Esophagus squamous epithelium (tissue), 5 donors: ENCODE measurements at regions not wholly inside any gene's neighbourhood (a gene's known extent, or its start where the extent isn't known, plus 50 kb on each side); places are given as distances from the start of the nearest gene placed in this dataset.

Experiments
- DNase-seq: peaks from one replicate; lab custom pipeline; 2025; lab: John Stamatoyannopoulos, UW
- H3K27ac ChIP-seq, 4 donors: fragments of 200-600 bp; sonication (generic); one replicate each; pipeline ENCODE4 v1.5.1; 2016 to 2019; ENCODE audit warnings: mild to moderate bottlenecking in 1 of 4
- H3K27me3 ChIP-seq, 4 donors: fragments of 200-600 bp; sonication (generic); 1 replicate in 3 of 4; 2 replicates in 1 of 4; pipeline versions ENCODE4 v1.5.1 to v1.6.0; 2017 to 2021; ENCODE audit warnings: antibody characterized with exemption in 1 of 4
- H3K36me3 ChIP-seq, 3 donors: fragments of 200-600 bp; sonication (generic); one replicate each; pipeline ENCODE4 v1.5.1; 2016 to 2019
- H3K4me1 ChIP-seq, 3 donors: fragments of 200-600 bp; sonication (generic); one replicate each; pipeline ENCODE4 v1.5.1; 2017 to 2019
- H3K4me3 ChIP-seq, 4 donors: fragments of 200-600 bp; sonication (generic); 1 replicate in 3 of 4; 2 replicates in 1 of 4; pipeline ENCODE4 v1.5.1; 2016 to 2019; ENCODE audit warnings: mild to moderate bottlenecking in 2 of 4, moderate library complexity in 1 of 4
- H3K9me3 ChIP-seq, 3 donors: fragments of 200-600 bp; sonication (generic); one replicate each; pipeline ENCODE4 v1.5.1; 2016 to 2019
- POLR2A ChIP-seq, 4 donors: fragments of 450-650 bp; IDR thresholded peaks; one replicate each; pipeline ENCODE4 v1.6.1; 2017; ENCODE audit warnings: antibody characterized with exemption in 4 of 4, mild to moderate bottlenecking in 4 of 4, moderate library complexity in 3 of 4
- WGBS, 2 donors: methylation state at CpG; one replicate each; pipeline ENCODE4 v1.1.5; 2018; 5-methylcytosine and 5-hydroxymethylcytosine counted together
- intact Hi-C: fragments of 100-400 bp; cut with DNase I; formaldehyde crosslinking; loops from one replicate; pipeline ENCODE4 v1.15.0; 2022
- TF ChIP-seq, protein P1 (sequence below), 6 experiments: fragments of 450-650 bp in 4 of 6; fragments of 200-600 bp in 2 of 6; sonication (generic) in 2 of 6; IDR thresholded peaks; one replicate each; pipeline ENCODE4 v1.5.1; 2016 to 2019; ENCODE audit warnings: antibody characterized with exemption in 6 of 6, mild to moderate bottlenecking in 4 of 6, moderate library complexity in 4 of 6
- donor health status: DM: yes; HTN: yes; CAD: no.

DNA sequence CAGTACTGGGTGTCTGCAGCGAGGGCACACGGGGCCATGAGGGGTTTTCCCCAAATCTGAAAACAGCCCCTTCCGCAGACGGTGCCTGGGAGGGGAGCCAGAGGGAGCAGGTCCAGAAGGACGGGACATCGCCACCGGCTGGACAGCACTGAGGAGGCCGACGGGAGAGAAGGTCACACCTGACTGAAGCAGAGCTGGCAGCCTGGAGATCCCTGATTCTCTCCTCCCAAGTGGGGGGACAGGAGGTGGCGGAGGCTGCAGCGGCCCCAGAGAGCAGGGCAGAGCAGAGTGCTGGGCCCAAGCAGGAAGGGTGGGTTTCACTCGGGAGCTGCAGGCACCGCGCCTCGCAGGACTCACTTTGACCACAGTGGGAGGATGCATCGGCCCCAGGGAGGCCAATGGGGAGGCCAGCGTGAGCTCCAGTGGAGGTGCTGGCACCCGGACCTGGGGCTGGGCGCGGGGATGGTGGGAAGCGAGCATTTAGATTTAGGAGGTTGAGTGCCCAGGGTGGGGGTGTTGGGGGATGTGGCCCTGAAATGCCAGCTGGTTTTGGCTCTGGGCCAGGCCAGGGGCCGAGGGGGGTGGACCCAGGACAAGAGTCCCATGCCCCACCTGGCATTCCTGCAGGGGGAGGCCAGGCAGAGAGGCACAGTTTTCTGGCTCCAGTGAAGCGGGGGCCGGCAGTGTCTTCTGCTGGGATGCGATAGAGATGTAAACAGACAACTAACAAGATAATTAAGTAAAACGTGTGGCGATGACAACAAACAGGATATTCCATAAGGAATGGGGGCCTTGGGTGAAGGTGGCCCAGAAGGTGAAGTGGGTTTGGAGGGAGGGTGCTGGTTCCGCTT is 92.3 kb upstream of the FGF3 start:
- no peak for DNase-seq
- 57 to 68% methylated on average over 16 to 24 of the region's 28 CpGs for WGBS, 2 donors
- Histone ChIP-seq H3K4me3 (no peak overlapping the region), H3K36me3 (no peaks in the 10 kb centered on the region), H3K9me3 (no peaks in the 10 kb centered on the region), H3K27me3 (peaks cover 0 to 92% (median 0%) of the 10 kb centered on the region in 4 donors), H3K27ac (no peak overlapping the region), H3K4me1 (peaks cover 0 to 22% (median 12%) of the 10 kb centered on the region in 3 donors)
- TF ChIP-seq, protein P1, sequence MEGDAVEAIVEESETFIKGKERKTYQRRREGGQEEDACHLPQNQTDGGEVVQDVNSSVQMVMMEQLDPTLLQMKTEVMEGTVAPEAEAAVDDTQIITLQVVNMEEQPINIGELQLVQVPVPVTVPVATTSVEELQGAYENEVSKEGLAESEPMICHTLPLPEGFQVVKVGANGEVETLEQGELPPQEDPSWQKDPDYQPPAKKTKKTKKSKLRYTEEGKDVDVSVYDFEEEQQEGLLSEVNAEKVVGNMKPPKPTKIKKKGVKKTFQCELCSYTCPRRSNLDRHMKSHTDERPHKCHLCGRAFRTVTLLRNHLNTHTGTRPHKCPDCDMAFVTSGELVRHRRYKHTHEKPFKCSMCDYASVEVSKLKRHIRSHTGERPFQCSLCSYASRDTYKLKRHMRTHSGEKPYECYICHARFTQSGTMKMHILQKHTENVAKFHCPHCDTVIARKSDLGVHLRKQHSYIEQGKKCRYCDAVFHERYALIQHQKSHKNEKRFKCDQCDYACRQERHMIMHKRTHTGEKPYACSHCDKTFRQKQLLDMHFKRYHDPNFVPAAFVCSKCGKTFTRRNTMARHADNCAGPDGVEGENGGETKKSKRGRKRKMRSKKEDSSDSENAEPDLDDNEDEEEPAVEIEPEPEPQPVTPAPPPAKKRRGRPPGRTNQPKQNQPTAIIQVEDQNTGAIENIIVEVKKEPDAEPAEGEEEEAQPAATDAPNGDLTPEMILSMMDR (IDR thresholded peaks at IDR 0.05): no peak
- no peak for TF ChIP-seq POLR2A (IDR thresholded peaks at IDR 0.05)
- intact Hi-C loops: no loop called here

DNA sequence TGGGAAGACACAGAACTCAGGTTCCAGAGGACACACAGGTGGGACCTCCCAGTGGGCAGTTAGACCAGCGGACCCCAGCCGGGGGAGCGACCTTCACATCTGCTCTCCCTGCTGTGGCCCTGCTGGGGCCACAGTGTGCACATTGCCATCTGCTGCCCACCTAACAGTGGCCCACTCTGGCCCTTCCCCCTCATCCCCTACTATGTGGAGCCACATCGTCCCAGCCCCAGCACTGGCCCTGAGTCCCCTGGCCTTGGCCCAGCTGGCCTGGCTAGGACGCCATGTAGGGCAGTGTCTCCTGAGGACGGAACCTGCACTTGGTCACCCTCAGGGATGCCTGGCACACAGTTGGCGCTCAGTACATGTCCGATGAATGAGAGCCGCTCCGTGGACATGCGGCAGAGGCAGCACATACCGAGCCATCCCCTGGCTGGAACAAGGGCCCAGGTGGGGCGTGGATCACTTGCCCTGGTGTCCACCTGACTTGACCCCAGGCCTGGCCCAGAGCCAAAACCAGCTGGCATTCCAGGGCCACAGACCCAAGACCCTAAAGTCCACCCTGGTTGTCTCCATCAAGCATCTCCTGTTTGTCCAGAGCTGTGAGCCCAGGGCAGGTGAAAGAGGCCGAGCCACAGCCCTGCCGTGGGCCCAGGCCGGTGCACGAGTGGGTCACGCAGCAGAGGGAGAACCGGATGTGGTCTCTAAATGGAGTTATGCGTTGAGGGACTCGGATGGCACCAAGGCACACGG is 93.1 kb upstream of the FGF3 start:
- intact Hi-C loops: no loop called here
- H3K4me1 ChIP-seq: peaks cover 0 to 22% (median 12%) of the 10 kb centered on the region in 3 donors
- 86 to 94% methylated on average over 2 to 5 of the region's 22 CpGs for WGBS, 2 donors
- no peak for DNase-seq
- peaks cover 0 to 92% (median 0%) of the 10 kb centered on the region in 4 donors for H3K27me3 ChIP-seq
- H3K36me3 ChIP-seq: no peaks in the 10 kb centered on the region
- TF ChIP-seq, protein P1 (IDR thresholded peaks at IDR 0.05): no peak
- TF ChIP-seq POLR2A (IDR thresholded peaks at IDR 0.05): no peak
- no peaks in the 10 kb centered on the region for H3K9me3 ChIP-seq
- no peak overlapping the region for H3K27ac ChIP-seq
- H3K4me3 ChIP-seq: no peak overlapping the region

DNA sequence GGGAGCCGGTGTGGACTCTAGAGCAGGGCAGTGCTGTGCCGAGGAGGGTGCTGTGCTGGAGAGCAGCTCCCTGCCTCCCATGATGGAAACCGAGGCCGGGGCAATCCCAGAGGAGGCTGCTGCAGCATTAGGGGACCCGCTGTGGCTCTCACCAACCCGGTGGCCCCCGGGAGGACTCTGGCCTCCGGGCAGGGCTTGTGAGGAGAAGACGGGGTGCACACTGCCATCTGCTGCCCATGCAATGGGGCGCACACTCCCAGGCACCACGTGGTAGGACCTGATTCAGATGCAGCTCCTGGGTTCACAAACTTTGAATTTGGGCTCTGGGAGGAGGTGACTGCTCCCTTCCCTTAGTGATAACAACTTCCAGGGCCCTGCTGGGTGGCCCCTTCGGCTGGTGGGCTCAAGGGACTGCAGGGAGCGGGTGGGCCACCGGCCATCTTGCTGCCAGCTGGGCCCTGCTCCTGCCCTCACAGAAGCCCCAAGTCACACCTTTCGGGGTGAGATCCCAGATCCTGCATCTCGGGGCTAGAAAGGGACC is 93.8 kb upstream of the FGF3 start:
- no peak overlapping the region for H3K27ac ChIP-seq
- peaks cover 0 to 22% (median 12%) of the 10 kb centered on the region in 3 donors for H3K4me1 ChIP-seq
- H3K27me3 ChIP-seq: peaks cover 0 to 92% (median 0%) of the 10 kb centered on the region in 4 donors
- no peaks in the 10 kb centered on the region for H3K36me3 ChIP-seq
- no peak overlapping the region for H3K4me3 ChIP-seq
- intact Hi-C loops: no loop called here
- TF ChIP-seq, protein P1 (IDR thresholded peaks at IDR 0.05): peak in 5 of 6 experiments; percentile 26 to 59 (median 30)
- no peak for TF ChIP-seq POLR2A (IDR thresholded peaks at IDR 0.05)
- H3K9me3 ChIP-seq: no peaks in the 10 kb centered on the region
- 43 to 63% methylated on average over 3 to 8 of the region's 16 CpGs for WGBS, 2 donors
- no peak for DNase-seq

DNA sequence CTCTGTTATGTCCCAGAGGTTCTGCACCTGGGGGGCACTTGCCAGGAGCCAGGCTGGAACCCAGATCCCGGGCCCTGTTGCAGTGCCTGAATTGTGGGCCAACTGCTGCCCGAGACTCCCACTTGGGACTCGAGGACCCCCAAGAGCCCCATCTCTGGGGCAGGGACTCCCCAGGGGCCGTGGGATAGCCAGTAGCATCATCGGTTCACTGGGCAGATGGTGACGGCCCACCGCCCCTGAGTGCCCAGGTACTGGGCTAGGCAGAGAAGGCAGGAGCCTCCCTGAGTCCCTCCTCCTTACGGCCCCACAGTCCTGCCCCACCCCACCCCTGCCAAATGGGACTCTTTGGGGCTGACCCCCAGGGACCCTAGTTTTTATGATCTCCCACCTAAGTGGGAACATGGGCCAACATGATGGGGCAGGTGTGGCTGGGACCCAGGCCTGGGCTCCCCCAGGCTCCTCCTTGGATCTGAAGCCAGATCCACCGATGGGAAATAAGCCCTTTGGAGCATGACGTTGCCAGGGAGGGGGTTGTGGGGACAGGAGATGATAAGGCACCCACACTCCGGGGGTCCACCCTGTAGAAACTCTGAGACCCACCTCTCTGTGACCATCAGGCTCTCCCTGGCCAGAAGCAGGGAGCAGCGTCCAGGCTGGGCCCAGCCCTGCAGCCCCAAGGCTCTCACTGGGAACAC is 94.5 kb upstream of the FGF3 start:
- Histone ChIP-seq H3K4me1 (peaks cover 0 to 25% (median 15%) of the 10 kb centered on the region in 3 donors), H3K36me3 (no peaks in the 10 kb centered on the region), H3K27ac (no peak overlapping the region), H3K4me3 (no peak overlapping the region), H3K9me3 (no peaks in the 10 kb centered on the region), H3K27me3 (peaks cover 0 to 92% (median 0%) of the 10 kb centered on the region in 4 donors)
- DNase-seq: no peak
- TF ChIP-seq, protein P1 (IDR thresholded peaks at IDR 0.05): no peak
- TF ChIP-seq POLR2A (IDR thresholded peaks at IDR 0.05): no peak
- WGBS, 2 donors: 80% methylated on average over 2 of the region's 12 CpGs; no CpG with 5 or more reads in 1 of the 2 donors
- intact Hi-C loops: no loop called here
